ENCODE measurements at regions not wholly inside any gene's neighbourhood (a gene's known extent, or its start where the extent isn't known, plus 50 kb on each side); places are given as distances from the start of the nearest gene placed in this dataset.

DNA sequence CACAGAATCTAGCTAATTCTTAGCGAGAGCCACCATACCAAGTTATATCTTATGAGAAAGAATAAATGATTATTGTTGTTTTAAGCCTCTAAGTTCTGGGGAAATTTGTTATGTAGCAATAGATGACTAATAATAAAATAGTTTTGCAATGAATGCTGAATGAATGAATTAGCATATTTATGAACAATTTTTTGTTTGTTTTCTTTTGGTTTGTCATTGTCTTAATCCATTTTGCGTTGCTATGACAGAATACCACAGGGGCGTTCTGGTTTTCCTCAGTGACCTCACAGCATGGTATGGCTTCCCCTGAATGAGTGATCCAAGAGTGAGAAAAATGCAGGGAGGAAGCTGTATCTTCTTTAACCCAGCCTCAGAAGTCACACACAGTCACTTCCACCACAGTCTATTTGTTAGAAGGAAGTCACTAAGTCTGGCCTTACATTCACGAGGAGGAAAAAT is 53.8 kb upstream of the HPDL start:
- no peak overlapping the region for H3K4me3 ChIP-seq (ENCODE audit: low read depth, low read length)
- TF ChIP-seq, protein P1, sequence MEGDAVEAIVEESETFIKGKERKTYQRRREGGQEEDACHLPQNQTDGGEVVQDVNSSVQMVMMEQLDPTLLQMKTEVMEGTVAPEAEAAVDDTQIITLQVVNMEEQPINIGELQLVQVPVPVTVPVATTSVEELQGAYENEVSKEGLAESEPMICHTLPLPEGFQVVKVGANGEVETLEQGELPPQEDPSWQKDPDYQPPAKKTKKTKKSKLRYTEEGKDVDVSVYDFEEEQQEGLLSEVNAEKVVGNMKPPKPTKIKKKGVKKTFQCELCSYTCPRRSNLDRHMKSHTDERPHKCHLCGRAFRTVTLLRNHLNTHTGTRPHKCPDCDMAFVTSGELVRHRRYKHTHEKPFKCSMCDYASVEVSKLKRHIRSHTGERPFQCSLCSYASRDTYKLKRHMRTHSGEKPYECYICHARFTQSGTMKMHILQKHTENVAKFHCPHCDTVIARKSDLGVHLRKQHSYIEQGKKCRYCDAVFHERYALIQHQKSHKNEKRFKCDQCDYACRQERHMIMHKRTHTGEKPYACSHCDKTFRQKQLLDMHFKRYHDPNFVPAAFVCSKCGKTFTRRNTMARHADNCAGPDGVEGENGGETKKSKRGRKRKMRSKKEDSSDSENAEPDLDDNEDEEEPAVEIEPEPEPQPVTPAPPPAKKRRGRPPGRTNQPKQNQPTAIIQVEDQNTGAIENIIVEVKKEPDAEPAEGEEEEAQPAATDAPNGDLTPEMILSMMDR (IDR thresholded peaks at IDR 0.05; ENCODE audit: insufficient read depth, low read length), result no peak
- peak; percentile 72 for DNase-seq (ENCODE audit: low read depth)

DNA sequence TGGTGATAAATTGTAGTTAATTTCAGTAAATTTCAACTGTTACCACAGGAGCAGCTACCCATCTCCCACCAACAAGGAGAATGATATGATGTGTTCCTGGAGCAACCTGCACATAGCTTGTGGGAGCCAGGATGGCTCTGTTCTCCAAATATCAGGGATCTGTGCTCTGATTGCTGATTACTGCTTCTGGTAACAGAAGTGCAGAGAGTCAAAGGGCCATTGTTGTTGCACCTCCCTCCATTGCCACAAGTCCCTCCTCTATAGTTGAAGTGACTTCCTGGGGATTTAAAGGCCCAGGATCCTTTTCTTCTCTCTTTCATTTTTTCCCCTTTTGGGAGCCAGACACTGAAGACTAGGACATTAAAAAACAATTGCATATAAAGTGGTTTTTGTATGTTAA is 51.6 kb upstream of the HPDL start:
- TF ChIP-seq, protein P1 (IDR thresholded peaks at IDR 0.05; ENCODE audit: insufficient read depth, low read length), result no peak
- DNase-seq (ENCODE audit: low read depth), result no peak
- no peak overlapping the region for H3K4me3 ChIP-seq (ENCODE audit: low read depth, low read length)

Measured in fibroblast of the aortic adventitia (primary cell).